Osteoblast (primary cell): ENCODE measurements at regions not wholly inside any gene's neighbourhood (a gene's known extent, or its start where the extent isn't known, plus 50 kb on each side); places are given as distances from the start of the nearest gene placed in this dataset.

Source experiments
- DNase-seq: peaks from one replicate; pipeline ENCODE4 v3.0.0; 2011; ENCODE audit warnings: low spot score, mixed read lengths; ENCODE audit not compliant: insufficient read length; ENCODE audit errors: missing footprints
- H2AFZ ChIP-seq: 2 replicates; pipeline ENCODE4 v1.6.0; 2011; ENCODE audit warnings: mild to moderate bottlenecking, low read length
- H3K27ac ChIP-seq: 2 replicates; pipeline ENCODE4 v1.5.1; 2011; ENCODE audit warnings: mild to moderate bottlenecking, low read depth, low read length, moderate library complexity
- H3K27me3 ChIP-seq: 2 replicates; pipeline ENCODE4 v1.6.0; 2012; ENCODE audit warnings: mild to moderate bottlenecking, control low read depth, inconsistent platforms, low read length, moderate library complexity; ENCODE audit not compliant: insufficient read depth
- H3K36me3 ChIP-seq: 2 replicates; pipeline ENCODE4 v1.5.1; 2011; ENCODE audit warnings: mild to moderate bottlenecking, low read length, control low read depth, moderate library complexity; ENCODE audit not compliant: insufficient read depth
- H3K4me1 ChIP-seq: 2 replicates; pipeline ENCODE4 v1.5.1; 2011; ENCODE audit warnings: mild to moderate bottlenecking, low read length, control low read depth, moderate library complexity; ENCODE audit not compliant: insufficient read depth
- H3K4me2 ChIP-seq: 2 replicates; pipeline ENCODE4 v1.6.0; 2011; ENCODE audit warnings: mild to moderate bottlenecking, low read length; ENCODE audit not compliant: insufficient read depth
- H3K4me3 ChIP-seq: fragments of 200-600 bp; sonication (generic); 3 replicates; pipeline ENCODE4 v1.5.1; 2012; ENCODE audit warnings: mild to moderate bottlenecking, low read length, inconsistent platforms; ENCODE audit not compliant: insufficient read depth
- H3K79me2 ChIP-seq: 2 replicates; pipeline ENCODE4 v1.6.0; 2012; ENCODE audit warnings: mild to moderate bottlenecking, low read length, control low read depth, inconsistent platforms; ENCODE audit not compliant: insufficient read depth
- H3K9me3 ChIP-seq: 2 replicates; pipeline ENCODE4 v1.5.1; 2011; ENCODE audit warnings: low read depth, low read length, control low read depth
- H4K20me1 ChIP-seq: 2 replicates; pipeline ENCODE4 v1.6.0; 2012; ENCODE audit warnings: mild to moderate bottlenecking, low read length, control low read depth; ENCODE audit not compliant: insufficient read depth
- TF ChIP-seq, protein P1 (sequence below): IDR thresholded peaks from 2 replicates; pipeline ENCODE4 v1.5.1; 2011; ENCODE audit warnings: mild to moderate bottlenecking, low read depth, low read length, moderate library complexity; ENCODE audit errors: extremely low read depth

DNA sequence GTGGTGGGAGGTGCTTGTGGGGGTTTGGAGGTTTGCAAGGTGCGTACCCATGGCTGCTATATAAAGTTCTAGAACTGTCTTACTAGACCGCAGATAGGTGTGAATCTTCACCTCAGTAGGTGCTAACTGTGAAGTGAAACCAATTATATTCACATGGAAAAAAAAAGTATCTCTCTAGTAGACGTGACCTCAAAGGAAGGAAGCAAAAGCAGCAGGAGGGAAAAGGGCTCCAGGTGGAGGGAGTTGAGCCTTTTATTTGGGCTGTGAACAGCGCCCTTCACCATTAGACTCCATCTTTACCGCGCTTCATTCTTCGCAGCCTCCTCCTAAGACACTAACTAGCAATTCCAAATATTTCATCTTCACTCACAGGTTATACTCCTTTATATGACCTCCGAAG, 129.8 kb downstream of the TBX19 start:
- Histone ChIP-seq H4K20me1 (no peaks in the 10 kb centered on the region), H3K27ac (no peak overlapping the region), H2AFZ (no peak overlapping the region), H3K36me3 (no peaks in the 10 kb centered on the region), H3K4me1 (no peaks in the 10 kb centered on the region), H3K27me3 (no peaks in the 10 kb centered on the region), H3K4me2 (no peak overlapping the region), H3K79me2 (no peaks in the 10 kb centered on the region), H3K4me3 (no peak overlapping the region), H3K9me3 (no peaks in the 10 kb centered on the region)
- TF ChIP-seq, protein P1, sequence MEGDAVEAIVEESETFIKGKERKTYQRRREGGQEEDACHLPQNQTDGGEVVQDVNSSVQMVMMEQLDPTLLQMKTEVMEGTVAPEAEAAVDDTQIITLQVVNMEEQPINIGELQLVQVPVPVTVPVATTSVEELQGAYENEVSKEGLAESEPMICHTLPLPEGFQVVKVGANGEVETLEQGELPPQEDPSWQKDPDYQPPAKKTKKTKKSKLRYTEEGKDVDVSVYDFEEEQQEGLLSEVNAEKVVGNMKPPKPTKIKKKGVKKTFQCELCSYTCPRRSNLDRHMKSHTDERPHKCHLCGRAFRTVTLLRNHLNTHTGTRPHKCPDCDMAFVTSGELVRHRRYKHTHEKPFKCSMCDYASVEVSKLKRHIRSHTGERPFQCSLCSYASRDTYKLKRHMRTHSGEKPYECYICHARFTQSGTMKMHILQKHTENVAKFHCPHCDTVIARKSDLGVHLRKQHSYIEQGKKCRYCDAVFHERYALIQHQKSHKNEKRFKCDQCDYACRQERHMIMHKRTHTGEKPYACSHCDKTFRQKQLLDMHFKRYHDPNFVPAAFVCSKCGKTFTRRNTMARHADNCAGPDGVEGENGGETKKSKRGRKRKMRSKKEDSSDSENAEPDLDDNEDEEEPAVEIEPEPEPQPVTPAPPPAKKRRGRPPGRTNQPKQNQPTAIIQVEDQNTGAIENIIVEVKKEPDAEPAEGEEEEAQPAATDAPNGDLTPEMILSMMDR = no peak
- no peak for DNase-seq

DNA sequence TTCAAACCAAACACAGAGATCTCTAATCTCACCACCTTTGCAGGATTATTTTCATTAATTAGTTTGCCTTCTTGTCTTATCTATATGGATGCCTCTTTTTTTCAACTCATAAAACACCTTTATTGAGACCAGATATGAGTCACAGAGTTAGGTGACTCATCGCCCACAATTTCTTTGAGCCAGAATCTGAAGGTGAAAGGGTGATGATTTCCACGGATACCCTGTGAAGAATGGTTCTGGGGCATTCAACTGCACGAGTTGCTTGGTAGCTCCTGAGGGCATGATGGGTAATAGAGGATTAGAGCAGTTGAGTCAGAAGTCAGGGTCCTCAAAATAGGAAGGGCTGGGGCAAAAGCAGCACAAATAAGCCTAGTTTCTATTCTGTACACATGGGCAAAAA, 128.2 kb downstream of the TBX19 start:
- Histone ChIP-seq H3K4me2 (no peak overlapping the region), H3K4me1 (no peaks in the 10 kb centered on the region), H3K4me3 (no peak overlapping the region), H3K36me3 (no peaks in the 10 kb centered on the region), H3K27ac (no peak overlapping the region), H4K20me1 (no peaks in the 10 kb centered on the region), H3K9me3 (no peaks in the 10 kb centered on the region), H3K27me3 (no peaks in the 10 kb centered on the region), H3K79me2 (no peaks in the 10 kb centered on the region), H2AFZ (no peak overlapping the region)
- TF ChIP-seq, protein P1 = no peak
- no peak for DNase-seq

DNA sequence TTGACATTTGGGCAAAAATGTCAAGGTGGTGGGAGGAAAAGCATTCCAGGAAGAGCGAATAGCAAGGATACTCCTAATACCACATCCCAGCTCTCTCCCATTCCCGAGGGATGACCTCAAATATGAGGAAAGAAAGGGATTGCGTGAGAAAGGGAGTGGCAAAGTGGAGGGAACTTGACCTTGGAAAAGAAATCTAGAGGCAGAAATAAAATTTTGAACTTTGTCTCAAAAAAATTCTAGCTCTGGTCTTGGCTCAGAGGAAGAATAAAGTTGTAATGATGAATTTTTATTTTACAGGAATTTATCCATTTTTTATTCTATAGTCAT, 127.8 kb downstream of the TBX19 start:
- no peak for DNase-seq
- TF ChIP-seq, protein P1 = no peak
- Histone ChIP-seq H3K79me2 (no peaks in the 10 kb centered on the region), H3K9me3 (no peaks in the 10 kb centered on the region), H2AFZ (no peak overlapping the region), H3K4me3 (no peak overlapping the region), H3K27me3 (no peaks in the 10 kb centered on the region), H4K20me1 (no peaks in the 10 kb centered on the region), H3K36me3 (no peaks in the 10 kb centered on the region), H3K4me2 (no peak overlapping the region), H3K4me1 (no peaks in the 10 kb centered on the region), H3K27ac (no peak overlapping the region)

DNA sequence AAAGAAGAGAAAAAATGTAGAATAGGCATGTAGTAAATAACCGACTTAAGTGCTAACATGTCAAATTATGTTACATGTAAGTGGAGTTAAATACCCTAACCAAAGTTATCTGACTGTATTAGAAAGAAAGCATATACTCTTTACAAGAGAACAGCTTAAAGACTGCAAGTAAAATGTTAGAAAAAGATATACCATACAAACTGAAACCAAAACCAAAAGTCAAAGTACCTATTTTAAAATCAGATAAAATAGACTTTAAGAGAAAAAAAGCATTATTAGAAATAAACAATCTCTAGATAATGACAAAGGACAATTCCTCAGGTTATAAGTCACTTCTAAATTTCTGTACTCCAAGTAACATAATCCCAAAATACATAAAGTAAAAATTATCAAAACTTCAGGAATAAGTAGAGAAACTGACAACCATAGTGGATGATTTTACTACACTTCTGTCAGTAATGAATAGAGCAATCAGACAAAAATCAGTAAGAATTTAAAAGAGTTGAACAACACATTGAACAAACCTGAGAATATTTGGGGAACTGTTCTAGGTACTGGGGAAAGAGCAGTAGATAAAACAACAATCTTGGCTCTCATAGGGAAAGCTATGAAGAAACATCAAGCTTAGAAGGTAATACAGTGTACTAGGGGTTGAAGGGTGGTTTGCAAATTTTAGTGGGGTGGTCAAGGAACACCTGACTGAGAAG, 127.3 kb downstream of the TBX19 start:
- no peak overlapping the region for H3K27ac ChIP-seq
- no peaks in the 10 kb centered on the region for H3K27me3 ChIP-seq
- TF ChIP-seq, protein P1 = no peak
- H3K36me3 ChIP-seq = no peaks in the 10 kb centered on the region
- H3K79me2 ChIP-seq = no peaks in the 10 kb centered on the region
- DNase-seq = no peak
- no peaks in the 10 kb centered on the region for H3K9me3 ChIP-seq
- H4K20me1 ChIP-seq = no peaks in the 10 kb centered on the region
- H3K4me2 ChIP-seq = no peak overlapping the region
- H2AFZ ChIP-seq = no peak overlapping the region
- no peaks in the 10 kb centered on the region for H3K4me1 ChIP-seq
- H3K4me3 ChIP-seq = no peak overlapping the region
